ENCODE measurements at regions not wholly inside any gene's neighbourhood (a gene's known extent, or its start where the extent isn't known, plus 50 kb on each side); places are given as distances from the start of the nearest gene placed in this dataset.

DNA sequence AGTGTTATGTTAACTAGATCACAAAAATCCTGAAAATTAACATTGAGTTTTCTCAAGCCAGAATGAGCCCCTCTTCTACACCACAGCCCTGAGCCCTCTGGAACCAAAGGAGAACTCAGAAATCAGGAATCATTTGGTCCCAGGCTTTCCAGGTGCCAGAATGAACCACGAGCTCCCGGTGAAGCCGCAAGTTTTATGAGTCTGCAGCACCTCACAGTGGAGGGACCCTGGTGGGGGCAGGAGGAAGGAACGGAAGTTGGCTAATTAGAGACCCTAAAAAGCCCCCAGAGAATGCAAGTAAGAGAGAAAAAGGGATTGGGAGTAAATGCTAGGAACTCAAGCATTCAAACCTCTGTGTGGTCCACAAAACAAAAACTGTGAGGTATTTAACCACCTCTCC is 52.9 kb upstream of the BCL2L14 start:
- no peak for DNase-seq

DNA sequence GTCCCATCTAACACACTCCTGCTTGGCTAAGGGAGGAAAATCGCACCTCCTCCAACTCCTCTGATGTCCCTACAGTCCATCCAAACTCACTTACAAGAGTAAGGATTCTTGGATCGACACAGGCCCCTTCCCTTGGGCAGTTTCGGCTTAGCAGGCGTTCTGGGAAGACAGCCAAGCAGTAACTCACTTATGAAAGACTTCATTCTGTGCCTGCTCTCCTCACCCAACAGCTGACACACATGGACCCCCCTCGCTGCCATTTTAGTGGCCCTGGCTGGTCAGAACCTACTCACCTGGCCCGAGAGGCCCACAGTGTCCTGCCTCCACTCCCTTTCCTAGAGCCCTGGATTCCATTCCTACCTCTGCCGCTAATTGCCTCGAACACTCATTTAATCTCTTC is 52.3 kb upstream of the BCL2L14 start:
- DNase-seq, result no peak

DNA sequence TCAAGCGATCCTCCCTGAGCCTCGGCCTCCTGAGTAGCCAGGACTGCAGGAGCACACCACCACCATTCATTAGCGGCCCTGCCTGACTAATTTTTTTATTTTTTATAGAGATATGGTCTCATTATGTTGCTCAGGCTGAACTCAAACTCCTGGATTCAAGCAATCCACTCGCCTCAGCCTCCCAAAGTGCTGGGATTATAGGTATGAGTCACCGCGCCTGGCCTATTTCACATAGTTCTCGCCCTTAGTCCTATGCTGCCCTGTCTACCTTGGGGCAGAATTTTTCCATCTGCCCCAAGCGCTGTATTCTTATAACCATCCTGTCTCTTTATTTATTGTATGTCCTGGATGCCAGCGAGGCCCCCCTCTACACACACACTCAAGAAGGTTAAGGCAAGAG is 50.9 kb upstream of the BCL2L14 start:
- no peak for DNase-seq

DNA sequence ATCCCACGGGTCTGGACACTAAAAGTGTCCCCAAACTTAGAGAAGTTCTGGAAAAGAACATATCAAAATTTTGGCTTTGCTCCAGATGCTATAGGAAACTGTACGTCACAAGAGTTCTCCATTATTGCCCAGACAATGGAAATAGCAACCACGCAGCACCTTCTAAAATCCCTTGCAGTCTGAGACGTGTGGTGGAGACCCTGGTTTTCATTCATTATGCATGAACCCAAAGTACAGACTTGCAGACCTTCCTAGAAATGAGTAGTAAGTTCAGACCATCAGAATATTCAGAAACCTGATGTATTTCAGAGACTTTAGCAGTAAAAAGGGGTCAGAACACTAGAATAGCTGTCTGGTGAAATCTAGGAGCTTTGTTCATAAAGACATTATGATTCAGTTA is 50.0 kb upstream of the BCL2L14 start:
- no peak for DNase-seq

Measured in activated CD4-positive, CD25-positive, alpha-beta regulatory T cell treated with anti-CD3 and anti-CD28 coated beads, Interleukin-2, amount 50 U/mL, for 72 hours (primary cell).